HG02678 (cell line): ENCODE measurements at regions not wholly inside any gene's neighbourhood (a gene's known extent, or its start where the extent isn't known, plus 50 kb on each side); places are given as distances from the start of the nearest gene placed in this dataset.
"Not testable (repeated sequence)": the region's sequence is repeated elsewhere in the genome, so short reads cannot be mapped to it uniquely, and the experiment has no call there.

ENCODE experiments used
- ATAC-seq: cut with Tn5 transposase; IDR thresholded peaks from one replicate; pipeline ENCODE4 v1.9.1; 2021; ENCODE audit warnings: mild to moderate bottlenecking, moderate library complexity; ENCODE audit not compliant: unreplicated experiment

- ATAC-seq, result no peak
Measured at GRCh38 chr14:43479596-43480195, 1027.4 kb downstream of the FSCB start.

DNA sequence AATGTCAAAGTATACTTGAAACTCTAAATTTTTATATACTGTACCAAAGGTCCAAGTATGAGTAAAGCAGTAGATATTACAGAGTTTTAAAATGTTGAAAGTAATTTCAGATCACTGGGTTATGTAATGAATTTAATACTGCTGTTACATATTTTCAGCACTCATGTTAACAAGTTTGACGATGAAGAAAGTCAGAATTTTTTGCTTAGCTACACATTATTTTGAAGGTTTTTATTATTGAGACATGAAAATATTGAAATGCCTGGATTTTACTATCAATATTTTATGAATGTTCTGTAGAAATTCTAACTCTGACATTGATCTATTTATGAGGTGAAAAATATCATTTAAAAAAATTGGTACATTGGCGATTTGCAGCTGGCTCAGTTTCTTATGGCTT, 1030.3 kb downstream of the FSCB start:
- ATAC-seq, result no peak

DNA sequence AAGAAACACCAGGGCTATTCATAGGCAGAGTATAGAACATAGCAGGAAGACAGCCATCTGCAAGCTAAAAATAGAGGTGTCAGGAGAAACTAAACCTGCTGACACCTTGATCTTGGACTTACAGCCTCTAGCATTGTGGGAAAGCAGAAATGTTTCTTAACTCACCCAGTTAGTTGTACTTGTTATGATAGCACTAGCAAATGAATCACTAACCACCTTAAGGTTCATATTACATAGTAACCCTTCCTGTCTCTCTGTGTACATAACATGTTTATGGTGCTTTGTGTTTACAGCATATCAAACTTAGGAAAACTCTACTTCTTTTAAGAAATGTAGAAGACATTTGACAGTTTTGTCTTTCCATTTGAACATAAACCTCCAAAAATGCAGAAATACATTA, 1031.3 kb downstream of the FSCB start:
- no peak for ATAC-seq

DNA sequence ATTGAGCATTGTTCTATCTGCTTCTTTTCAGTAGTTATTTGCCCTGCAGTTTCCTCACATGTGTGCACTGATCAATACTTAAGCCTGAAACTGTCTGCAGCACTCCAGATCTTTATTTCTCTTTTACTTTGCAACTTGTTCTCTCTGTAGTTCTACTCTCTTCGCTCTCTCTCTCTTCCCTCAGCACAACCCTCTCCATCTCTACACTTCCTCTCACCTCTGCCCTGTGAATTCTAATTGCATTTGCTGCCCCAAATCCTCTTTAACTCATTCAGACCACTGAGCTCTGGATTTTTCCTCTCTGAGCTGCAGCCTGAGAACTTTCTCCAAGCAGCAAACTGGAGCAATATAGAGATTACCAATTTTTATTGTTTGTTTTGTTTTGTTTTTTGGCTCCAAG, 1035.5 kb downstream of the FSCB start:
- no peak for ATAC-seq

- ATAC-seq, result no peak
Measured at GRCh38 chr14:43464968-43465367, 1042.1 kb downstream of the FSCB start.

DNA sequence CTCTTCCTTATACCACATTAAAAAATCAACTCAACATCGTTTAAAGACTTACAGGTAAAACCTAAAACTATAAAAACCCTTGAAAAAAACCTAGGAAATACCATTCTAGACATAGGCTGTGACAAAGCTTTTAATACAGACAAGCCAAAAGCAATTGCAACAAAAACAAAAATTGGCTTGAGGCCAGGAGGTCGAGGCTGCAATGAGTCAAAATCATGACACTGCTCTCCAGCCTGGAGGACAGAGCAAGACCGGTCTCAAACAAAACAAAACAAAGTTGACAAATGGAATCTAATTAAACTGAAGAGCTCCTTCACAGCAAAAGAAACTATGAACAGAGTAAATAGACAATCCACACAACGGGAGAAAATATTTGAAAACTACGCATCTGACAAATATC, 1057.8 kb downstream of the FSCB start:
- no peak for ATAC-seq

DNA sequence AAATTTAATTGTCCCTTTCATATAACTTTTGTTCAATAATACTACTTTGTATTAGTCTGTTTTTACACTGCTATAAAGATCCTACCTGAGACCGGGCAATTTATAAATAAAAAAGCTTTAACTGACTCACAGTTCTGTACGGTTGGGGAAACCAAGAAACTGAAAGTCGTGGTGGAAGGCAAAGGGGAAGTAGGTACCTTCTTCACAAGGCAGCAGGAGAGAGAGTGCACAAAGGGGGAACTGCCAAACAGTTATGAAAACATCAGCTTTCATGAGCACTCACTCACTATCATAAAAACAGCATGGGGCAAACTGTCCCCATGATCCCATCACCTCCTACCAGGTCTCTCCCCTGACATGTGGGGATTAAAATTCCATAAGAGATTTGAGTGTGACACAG, 1069.0 kb downstream of the FSCB start:
- ATAC-seq, result no peak

DNA sequence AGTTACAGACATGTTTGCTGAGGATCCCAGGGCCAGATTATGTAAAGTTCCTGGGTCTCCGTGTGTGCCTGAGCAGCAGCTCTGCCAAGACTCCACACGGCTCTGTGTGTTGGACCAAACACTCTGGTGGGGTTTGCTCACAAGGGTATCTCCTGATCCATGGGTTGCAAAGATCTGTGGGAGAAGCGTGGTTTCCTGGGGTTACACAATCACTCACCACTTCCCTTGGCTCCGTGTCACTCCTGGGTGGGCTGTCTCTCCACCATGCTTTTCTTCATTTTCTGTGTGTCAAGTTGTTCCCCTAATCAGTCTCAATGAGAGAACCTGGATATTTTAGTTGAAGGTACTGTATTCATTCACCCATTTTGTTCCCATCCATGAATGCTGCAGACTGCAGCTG, 1088.8 kb downstream of the FSCB start:
- ATAC-seq, result no peak

- no peak for ATAC-seq
Measured at GRCh38 chr14:43413084-43413483, 1094.0 kb downstream of the FSCB start.

DNA sequence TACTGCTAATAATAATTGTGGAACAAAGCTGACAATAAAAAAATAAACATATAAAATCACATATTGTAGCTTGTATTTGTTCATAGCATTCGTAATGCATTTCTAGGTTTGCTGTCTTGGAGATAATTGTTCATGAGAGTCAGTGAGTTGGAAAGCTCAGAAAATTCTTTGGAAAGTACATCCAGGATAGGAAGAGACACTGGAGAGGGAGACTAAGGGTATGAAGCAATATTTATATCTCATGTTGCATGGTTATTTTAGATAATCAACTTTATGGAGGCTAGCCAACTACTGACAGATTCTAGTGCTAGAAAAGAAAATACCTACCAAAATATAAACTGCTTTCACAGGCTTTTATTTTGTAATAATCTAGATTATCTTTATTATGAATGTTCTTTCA, 1095.2 kb downstream of the FSCB start:
- ATAC-seq, result no peak

DNA sequence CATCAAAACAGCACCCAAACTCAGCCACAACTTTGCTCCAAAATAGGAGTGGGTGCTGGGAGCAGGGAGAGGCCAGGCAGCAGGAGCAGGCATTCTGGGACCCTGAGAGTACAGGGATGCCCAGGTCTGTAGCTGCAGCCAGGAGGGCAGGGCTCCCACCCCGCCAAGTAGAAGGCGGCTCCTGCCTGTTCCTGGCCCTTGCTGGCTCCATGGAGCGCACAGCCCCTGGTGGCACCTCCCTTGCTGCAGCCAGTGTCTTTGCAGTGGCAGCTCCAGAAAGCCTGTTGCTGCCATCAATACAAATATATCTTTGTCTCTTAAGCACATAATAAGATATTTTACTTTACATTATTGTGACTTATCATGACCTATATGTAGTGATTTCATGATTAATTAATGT, 1096.5 kb downstream of the FSCB start:
- ATAC-seq, result no peak

GRCh38 chr14:43408472-43408871, 1098.6 kb downstream of the FSCB start:
- ATAC-seq, result no peak

DNA sequence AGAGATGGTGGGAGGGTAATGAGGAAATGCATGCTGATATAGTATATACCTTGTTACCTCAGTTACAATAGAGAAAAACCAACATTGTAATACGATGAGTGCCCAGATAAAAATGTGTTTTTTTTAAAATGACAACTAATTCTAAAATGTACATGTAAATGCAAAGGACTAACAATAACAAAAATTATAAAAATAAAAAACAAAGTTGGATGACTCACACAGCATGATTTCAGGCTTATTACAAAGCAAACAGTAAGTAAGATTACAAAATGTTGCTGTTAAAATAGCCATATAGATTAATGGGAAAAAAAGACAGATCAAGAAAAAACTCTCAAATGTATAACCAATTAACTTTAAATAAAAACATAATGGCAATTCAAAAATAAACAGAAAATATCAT, 1099.4 kb downstream of the FSCB start:
- ATAC-seq, result no peak

GRCh38 chr14:43406931-43407330, 1100.2 kb downstream of the FSCB start:
- ATAC-seq, result no peak

DNA sequence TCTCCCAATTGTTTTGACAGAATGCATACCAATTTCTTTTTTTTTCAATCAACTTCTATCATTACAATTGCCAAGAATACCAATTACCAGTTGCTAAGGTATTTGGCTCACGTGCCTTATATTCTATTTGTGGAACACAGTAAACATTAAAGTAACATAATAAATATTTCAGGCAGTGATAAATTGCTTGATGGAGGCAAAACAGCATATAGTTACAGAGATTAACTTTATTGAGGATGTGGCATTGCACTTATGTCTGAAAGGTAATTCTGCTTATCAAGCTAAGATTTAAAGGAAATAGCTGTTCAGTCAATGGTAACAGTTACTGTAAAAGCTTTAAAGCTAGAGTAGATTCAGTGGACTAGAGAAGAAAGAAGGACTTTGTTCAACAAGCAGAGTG, 1107.8 kb downstream of the FSCB start:
- ATAC-seq, result no peak

GRCh38 chr14:43370565-43370896, 1136.6 kb downstream of the FSCB start:
- ATAC-seq, result not testable (repeated sequence)

DNA sequence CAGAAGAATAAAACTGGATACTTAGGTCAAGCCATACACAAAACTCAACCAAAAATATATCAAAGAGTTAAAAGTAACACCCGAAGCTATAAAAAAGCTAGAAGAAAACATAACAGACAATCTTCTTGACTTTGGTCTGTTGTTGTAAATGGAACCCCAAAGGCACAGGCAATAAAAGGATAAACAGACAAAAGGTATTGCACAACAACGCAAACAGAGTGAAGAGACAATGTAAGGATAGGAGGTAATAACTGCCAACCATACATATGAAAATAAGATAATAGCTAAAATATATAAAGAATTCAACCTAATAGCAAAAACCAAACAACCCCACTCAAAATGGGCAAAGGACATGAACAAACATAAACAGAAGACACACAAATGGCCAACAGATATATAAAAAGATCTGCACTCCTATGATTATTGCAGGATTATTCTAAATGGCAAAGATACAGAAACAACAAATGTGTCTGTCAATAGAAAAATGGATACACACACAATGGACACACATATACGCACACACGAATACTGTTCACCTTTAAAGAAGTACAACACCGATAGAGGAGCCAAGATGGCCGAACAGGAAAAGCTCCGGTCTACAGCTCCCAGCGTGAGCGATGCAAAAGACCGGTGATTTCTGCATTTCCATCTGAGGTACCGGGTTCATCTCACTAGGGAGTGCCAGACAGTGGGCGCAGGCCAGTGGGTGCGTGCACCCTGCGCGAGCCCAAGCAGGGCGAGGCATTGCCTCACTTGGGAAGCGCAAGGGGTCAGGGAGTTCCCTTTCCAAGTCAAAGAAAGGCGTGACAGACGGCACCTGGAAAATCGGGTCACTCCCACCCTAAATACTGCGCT, 1137.1 kb downstream of the FSCB start:
- no peak for ATAC-seq

- no peak for ATAC-seq
Measured at GRCh38 chr14:43362586-43362985, 1144.5 kb downstream of the FSCB start.

GRCh38 chr14:43361751-43362150, 1145.3 kb downstream of the FSCB start:
- ATAC-seq, result no peak

GRCh38 chr14:43360239-43360638, 1146.8 kb downstream of the FSCB start:
- ATAC-seq, result no peak

GRCh38 chr14:43359317-43359716, 1147.8 kb downstream of the FSCB start:
- no peak for ATAC-seq

DNA sequence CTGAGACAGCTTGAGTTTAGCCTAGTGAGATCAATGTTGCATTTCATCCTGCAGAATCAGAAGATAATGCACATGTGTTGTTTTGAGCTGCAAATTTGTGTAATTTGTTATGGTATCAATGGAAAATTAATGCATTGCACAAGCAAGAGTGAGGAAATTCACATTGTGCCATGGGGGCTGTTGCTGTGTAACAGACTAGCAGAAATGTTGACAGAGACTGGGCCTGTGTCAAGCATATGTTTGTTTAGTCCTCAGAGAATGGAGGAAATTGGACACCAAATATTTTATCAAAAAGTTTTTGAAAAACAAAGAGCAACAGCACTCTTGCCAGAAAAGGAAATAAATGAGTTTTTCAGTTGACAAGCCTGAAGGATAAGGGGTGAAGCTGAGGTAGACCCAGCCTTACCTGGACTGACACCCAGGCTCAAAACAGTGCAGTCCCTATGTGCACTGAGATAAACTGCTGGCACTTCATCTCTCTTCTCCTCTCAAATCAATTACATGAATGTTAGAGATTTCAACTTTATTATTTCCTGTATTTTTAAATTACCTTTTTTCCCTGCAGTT, 1150.0 kb downstream of the FSCB start:
- ATAC-seq, result no peak
